ENCODE measurements at regions not wholly inside any gene's neighbourhood (a gene's known extent, or its start where the extent isn't known, plus 50 kb on each side); places are given as distances from the start of the nearest gene placed in this dataset.

GRCh38 chr7:50860174-50860573, 77.5 kb upstream of the GRB10 start:
- Histone ChIP-seq H3K9me2 (no peaks in the 10 kb centered on the region), H3K27ac (ENCODE audit: low read depth in 2 of 2, low read length in 1 of 2) (no peak overlapping the region), H3K27me3 (ENCODE audit: insufficient read depth) (no peaks in the 10 kb centered on the region; the same call in 1 of the 2 replicates), H2AFZ (ENCODE audit: low read depth) (no peak overlapping the region), H3K36me3 (replicated peaks in 1 of 2; ENCODE audit: control insufficient read depth in 1 of 2, insufficient read depth in 2 of 2, low read length in 1 of 2) (no peaks in the 10 kb centered on the region), H3K79me2 (ENCODE audit: insufficient read depth) (no peaks in the 10 kb centered on the region), H3K4me3 (ENCODE audit: low read depth in 2 of 2, low read length in 1 of 2) (no peak overlapping the region), H3K9ac (no peak overlapping the region), H4K20me1 (ENCODE audit: insufficient read depth) (no peaks in the 10 kb centered on the region), H3K4me1 (ENCODE audit: control insufficient read depth in 1 of 2, insufficient read depth in 2 of 2, low read depth in 1 of 2, low read length in 1 of 2) (no peaks in the 10 kb centered on the region), H3F3A (replicated peaks; ENCODE audit: insufficient read depth) (no peaks in the 10 kb centered on the region), H3K9me3 (no peaks in the 10 kb centered on the region), H3K4me2 (no peak overlapping the region)
- CTCF ChIA-PET = no interaction called here
- no peak for DNase-seq
- no peak for TF ChIP-seq MEF2A (IDR thresholded peaks at IDR 0.05; ENCODE audit: borderline replicate concordance, low read depth)
- TF ChIP-seq RFX5 (IDR thresholded peaks at IDR 0.05; ENCODE audit: low read length) = no peak
- TF ChIP-seq TCF12 (IDR thresholded peaks at IDR 0.05) = no peak
- TF ChIP-seq CHD2 (IDR thresholded peaks at IDR 0.05; ENCODE audit: low read length, partially characterized antibody) = no peak
- no peak for TF ChIP-seq TEAD4 (IDR thresholded peaks at IDR 0.05; ENCODE audit: borderline replicate concordance, insufficient read depth)
- no peak for TF ChIP-seq MXI1 (IDR thresholded peaks at IDR 0.05; ENCODE audit: low read depth, low read length)
- TF ChIP-seq RAD21 (IDR thresholded peaks at IDR 0.05; ENCODE audit: low read length) = no peak
- TF ChIP-seq JUND (IDR thresholded peaks at IDR 0.05) = no peak
- POLR2A ChIA-PET = no interaction called here
- WGBS (ENCODE audit: low lambda C conversion rate) = 5% methylated on average over 5 of the region's 5 CpGs

GRCh38 chr7:50858528-50859245, 76.0 kb upstream of the GRB10 start:
- Histone ChIP-seq H3K9ac (no peak overlapping the region), H3K27ac (ENCODE audit: low read depth in 2 of 2, low read length in 1 of 2) (no peak overlapping the region), H3K4me2 (no peak overlapping the region), H3K9me3 (no peaks in the 10 kb centered on the region), H3K4me1 (ENCODE audit: control insufficient read depth in 1 of 2, insufficient read depth in 2 of 2, low read depth in 1 of 2, low read length in 1 of 2) (no peaks in the 10 kb centered on the region), H3K4me3 (ENCODE audit: low read depth in 2 of 2, low read length in 1 of 2) (no peak overlapping the region), H4K20me1 (ENCODE audit: insufficient read depth) (no peaks in the 10 kb centered on the region), H2AFZ (ENCODE audit: low read depth) (no peak overlapping the region), H3K36me3 (replicated peaks in 1 of 2; ENCODE audit: control insufficient read depth in 1 of 2, insufficient read depth in 2 of 2, low read length in 1 of 2) (no peaks in the 10 kb centered on the region), H3F3A (replicated peaks; ENCODE audit: insufficient read depth) (no peaks in the 10 kb centered on the region), H3K79me2 (ENCODE audit: insufficient read depth) (no peaks in the 10 kb centered on the region), H3K9me2 (no peaks in the 10 kb centered on the region), H3K27me3 (ENCODE audit: insufficient read depth) (no peaks in the 10 kb centered on the region; the same call in 1 of the 2 replicates)
- ChIA-PET POLR2A (no interaction called here), CTCF (no interaction called here)
- WGBS (ENCODE audit: low lambda C conversion rate) = 36% methylated on average over 4 of the region's 4 CpGs
- no peak for DNase-seq
- TF ChIP-seq RAD21 (IDR thresholded peaks at IDR 0.05; ENCODE audit: low read length) (no peak), TCF12 (IDR thresholded peaks at IDR 0.05) (no peak), PBX3 (IDR thresholded peaks at IDR 0.05) (no peak), REST (IDR thresholded peaks at IDR 0.05; ENCODE audit: low read depth, low read length) (no peak), MEF2A (IDR thresholded peaks at IDR 0.05; ENCODE audit: borderline replicate concordance, low read depth) (no peak), IRF3 (IDR thresholded peaks at IDR 0.05; ENCODE audit: low read depth, low read length) (no peak), NRF1 (IDR thresholded peaks at IDR 0.05; ENCODE audit: low read depth, low read length) (no peak), JUND (IDR thresholded peaks at IDR 0.05) (no peak), USF1 (IDR thresholded peaks at IDR 0.05; ENCODE audit: borderline replicate concordance, low read depth) (no peak), GABPA (IDR thresholded peaks at IDR 0.05; ENCODE audit: low read depth) (no peak), RFX5 (IDR thresholded peaks at IDR 0.05; ENCODE audit: low read length) (no peak), MAX (IDR thresholded peaks at IDR 0.05; ENCODE audit: low read depth) (no peak), YY1 (IDR thresholded peaks at IDR 0.05; ENCODE audit: low read depth) (no peak), CHD2 (IDR thresholded peaks at IDR 0.05; ENCODE audit: low read length, partially characterized antibody) (no peak), TAF1 (IDR thresholded peaks at IDR 0.05; ENCODE audit: borderline replicate concordance, low read depth, low read length) (no peak), FOSL2 (IDR thresholded peaks at IDR 0.05; ENCODE audit: borderline replicate concordance, low read depth) (no peak)

All from SK-N-SH (cell line).